ENCODE measurements at regions not wholly inside any gene's neighbourhood (a gene's known extent, or its start where the extent isn't known, plus 50 kb on each side); places are given as distances from the start of the nearest gene placed in this dataset.
A peak's percentile ranks its signal among the peaks of the same experiment; 100 is the strongest.

DNA sequence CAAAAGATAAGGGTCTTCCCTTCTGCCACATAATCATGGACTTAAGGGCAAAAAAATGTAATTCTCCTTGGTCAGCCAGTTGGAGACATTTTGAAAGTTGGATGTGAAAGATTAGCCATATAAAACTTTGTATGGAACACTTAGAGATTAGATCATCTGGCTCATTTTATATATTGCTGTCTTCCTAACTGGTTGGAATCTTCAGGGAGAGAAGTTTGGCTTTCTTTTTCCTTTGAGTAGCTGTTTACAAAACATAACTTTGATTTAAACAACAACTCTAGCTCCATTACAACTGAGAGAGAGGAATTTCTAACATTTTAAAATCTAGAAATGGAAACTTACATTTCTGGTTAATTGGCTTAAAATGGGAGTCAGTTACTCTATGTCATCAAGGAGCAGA lies 132.7 kb downstream of the RDH14 start:
- no peak for DNase-seq (ENCODE audit: extremely low read depth in 1 of 2, low read depth in 1 of 2)

DNA sequence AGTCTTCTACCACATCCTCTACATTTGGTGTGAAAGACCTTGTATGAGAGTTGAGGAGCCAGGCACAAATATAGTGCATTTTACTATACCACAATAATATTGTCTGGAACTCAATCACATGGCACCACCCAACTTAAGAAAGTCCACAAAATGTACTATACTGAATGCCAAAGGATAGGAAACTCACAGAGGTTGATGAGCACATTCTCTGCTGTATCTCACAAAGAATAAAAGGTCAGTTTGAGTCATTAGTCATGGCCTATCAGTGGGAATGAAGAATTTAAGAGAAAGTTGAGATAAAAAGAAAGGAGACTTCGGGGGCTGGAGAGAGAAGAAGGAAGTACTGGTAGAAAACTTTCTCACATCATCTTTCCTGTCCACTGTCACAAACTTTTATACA lies 134.3 kb downstream of the RDH14 start:
- DNase-seq (ENCODE audit: extremely low read depth in 1 of 2, low read depth in 1 of 2): no peak

DNA sequence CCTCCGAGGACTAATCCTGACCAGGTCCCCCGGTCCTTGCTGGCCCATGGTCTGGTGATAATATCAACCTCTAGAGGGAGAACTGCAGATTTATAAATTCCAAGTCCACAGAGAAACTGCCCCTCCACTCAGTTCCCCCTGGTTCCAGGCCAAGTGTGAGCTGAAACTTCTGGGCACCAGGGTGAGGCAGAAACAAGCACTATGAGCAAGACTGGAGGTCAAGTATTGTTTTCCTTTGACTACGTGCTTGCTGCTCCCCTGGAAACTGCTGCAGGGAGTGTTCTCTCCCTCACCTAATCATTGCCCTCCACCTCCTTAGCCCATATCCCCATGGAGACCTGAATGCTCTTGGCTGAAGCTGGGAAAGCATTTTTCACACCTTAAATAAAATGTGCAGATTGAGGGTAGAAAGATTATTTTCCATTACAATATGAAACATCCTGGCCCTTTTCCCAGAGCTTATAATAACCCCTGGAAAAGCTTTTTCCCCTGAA lies 135.2 kb downstream of the RDH14 start:
- DNase-seq (ENCODE audit: extremely low read depth in 1 of 2, low read depth in 1 of 2): no peak

DNA sequence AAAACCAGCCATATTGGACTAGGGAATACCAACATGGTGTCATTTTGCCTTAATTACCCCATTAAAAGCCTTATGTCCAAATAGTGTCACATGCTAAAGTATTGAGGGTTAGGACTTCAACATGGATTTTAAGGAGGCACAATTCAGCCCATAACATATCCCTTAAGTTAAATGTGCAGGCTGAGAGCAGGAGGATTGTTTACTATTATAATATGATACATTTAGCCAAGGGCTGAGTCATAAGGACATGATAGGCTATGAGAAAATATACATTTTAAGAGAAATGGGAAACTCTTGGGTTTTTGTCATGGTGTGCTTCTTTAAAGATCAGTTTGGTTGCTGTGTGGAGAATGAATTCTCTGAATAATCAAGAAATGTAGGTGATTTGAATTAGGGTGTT lies 136.8 kb downstream of the RDH14 start:
- no peak for DNase-seq (ENCODE audit: extremely low read depth in 1 of 2, low read depth in 1 of 2)

DNA sequence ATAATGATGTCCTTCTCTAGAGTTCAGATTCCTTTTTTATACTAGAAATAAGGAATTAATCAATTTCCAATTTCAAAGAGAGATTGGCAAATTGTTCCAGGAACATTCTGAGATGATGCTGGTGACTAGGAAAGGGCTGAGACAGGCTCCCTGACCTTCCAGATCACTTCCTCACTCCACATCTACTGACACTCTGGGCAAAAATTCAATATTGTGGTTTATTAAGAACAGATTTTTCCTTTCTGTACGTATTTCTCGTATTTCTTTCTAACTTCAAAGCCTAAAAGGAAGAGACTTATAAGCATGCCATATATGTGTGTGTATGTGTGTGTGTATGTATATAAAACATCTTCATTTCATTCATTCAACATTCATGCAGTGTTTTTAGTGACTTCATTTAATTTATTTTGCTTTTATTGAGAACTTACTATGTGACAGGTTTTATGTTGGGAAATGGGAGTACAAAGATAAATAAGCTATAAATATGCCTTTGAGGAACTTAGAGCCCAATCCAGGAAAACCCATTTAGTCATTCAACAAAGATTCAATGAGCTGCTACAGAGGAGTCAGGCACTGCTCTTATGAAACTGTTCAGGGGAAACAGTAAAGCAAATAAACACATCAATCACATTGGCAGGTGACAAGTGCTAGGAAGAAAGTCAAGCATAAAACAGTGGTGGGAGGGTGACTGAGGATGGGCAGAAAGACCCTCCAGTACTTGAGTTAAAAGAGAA lies 137.9 kb downstream of the RDH14 start:
- no peak for DNase-seq (ENCODE audit: extremely low read depth in 1 of 2, low read depth in 1 of 2)

DNA sequence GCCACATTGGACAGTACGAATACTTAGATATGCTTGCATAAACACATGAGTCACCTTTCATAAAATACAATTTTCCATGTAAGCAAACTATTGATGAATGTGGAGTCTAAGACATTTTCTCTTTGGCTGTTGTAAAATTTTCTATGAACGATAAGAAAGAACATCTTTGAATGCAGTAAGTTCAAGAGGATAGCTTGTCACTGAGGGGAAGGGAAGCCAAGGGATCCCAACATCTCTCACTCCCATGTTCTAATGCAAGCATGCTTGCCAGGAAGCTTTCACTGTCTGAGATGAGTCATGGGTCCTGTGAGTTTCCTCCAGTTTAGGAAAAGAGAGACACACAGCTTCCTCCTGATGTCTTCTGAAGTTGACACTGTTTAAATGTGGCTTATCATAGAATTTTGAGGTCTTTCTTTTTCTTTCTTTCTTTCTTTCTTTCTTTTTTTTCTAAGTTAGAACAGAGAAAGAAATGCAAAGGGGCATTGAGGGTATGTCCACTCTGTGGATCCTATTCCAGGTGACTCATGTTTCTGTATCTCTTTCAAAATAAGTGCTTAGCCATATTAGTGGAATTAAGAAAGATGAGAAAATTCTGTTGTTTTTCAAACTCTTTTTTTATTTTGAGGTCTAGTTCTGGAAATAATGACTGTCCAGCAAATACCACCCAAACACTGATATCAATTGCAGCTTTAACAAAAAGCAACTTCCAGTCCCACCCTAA lies 146.6 kb downstream of the RDH14 start:
- no peak for DNase-seq (ENCODE audit: extremely low read depth in 1 of 2, low read depth in 1 of 2)

DNA sequence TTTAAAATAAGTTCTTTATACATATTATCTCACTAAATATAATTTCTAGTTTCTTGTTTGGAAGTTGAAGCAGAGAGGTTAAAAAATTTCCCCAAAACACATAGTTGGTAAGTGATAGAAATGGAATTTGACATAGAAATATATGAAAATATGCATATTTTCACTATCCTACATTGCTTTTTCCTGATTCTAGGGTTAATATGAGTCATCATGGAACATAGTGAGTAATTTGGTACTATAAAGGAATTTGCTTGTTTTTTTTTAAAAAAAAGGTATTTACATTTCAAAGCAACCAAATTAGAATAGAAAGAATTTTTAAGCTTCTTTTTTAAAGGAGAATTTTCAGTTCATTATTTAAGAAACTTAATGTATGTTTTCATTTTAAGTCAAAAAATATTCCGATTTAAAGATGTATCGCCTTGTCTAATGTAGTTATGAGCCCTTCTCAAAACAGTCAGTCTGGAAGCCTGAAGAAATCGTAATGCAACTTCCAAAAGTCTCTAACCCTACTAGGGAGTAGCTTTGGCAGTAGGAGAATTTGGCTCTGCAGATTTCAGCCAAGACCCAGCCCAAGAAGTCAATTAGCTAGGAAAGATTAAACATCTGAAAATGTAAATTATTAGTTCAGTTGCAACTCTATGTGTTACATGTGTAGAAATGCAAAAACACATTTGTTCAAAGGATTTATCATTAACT lies 147.3 kb downstream of the RDH14 start:
- no peak for DNase-seq (ENCODE audit: extremely low read depth in 1 of 2, low read depth in 1 of 2)

DNA sequence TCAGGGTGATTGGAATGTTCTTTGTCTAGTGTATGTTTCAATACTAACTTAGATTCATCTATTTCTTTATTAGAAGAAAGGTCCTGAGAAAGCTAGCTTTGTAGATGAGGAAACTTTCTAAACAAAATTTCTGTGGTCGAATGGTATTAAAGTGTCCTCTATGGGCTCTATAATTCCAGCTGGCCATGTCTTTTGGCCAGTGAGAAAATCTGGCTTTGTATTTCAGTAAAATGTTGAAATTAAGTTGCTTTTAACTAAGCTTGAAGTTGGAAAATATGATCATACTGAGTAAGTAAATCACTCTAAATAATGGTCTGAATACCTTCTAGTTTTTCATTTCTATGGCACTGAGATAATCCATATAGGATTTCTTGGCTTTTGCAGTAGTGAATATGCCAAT lies 148.8 kb downstream of the RDH14 start:
- no peak for DNase-seq (ENCODE audit: extremely low read depth in 1 of 2, low read depth in 1 of 2)

DNA sequence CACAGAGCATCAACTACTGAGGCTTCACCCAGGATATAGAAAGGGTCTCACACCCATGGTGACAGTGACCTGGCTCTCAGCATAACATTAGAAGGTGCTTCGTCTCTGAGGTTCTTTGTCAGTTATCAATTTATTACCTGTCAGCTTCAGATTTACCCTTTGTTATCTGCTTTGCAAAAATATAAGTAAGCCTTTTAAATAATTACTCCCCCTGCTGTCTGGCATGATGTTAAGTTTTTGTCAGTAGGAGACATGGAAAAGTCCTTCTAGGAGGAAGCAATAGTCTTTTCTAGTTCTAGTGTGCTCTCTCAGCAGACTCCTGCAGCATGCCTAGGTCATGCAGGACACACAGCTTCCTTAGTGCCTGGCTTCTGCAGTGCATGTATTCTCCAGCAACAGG lies 149.9 kb downstream of the RDH14 start:
- DNase-seq (ENCODE audit: extremely low read depth in 1 of 2, low read depth in 1 of 2): no peak

DNA sequence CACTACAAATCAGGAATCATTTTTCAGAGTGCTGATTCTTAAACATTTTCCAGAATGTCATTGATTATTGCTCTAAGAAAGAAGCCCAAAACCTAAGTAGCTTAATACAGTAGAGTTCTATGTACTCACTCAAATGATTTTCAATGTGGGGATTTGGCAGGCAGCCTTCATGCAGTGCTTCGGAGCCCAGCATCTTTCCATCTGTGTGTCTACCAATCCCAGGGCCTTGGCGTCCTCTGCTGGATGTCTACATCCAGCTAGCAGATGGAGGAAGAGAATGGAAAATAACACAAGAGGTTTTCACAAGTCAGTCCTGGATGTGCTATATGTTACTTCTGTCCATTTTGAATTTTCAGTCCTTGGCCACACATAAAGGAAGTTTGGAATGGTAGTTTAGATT lies 151.8 kb downstream of the RDH14 start:
- no peak for DNase-seq (ENCODE audit: extremely low read depth in 1 of 2, low read depth in 1 of 2)

DNA sequence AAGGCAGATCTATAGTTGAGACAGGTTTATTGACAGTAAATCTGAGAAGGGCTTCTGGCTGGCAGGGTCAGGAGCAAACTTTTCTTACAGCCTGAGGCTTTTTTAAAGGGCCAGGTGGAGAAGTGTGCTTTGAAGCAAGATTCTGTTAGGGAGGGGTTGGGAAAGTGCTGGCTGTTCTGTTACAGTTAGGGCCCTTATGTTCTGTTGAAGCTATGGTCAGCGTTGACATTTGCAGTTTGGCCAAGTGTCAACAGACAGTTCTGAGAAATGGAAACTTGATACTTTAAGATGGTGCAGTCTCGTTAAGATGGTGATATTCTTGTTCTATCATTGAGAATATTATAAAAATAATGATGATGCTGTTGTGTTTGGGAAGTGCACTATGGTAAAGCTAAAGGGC lies 154.2 kb downstream of the RDH14 start:
- DNase-seq (ENCODE audit: extremely low read depth in 1 of 2, low read depth in 1 of 2): no peak

DNA sequence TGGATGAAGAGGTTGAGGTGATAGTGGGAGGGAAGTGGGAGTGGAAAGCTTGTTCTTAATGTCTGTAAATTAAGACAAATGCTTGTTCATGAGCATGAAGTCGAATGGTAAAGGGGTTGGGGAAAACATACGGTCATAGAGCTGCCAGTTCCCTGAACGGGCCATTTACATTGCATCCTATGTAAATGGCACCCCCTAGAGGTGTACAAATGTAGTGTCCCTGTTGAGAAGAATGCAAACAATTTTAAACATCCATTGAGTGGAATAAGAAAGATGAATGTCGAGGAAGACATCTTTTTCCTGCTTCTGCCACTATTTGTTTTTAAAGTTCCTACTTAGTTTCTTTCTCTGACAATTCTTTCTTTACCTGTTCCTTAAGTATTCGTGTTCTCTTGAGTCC lies 155.7 kb downstream of the RDH14 start:
- no peak for DNase-seq (ENCODE audit: extremely low read depth in 1 of 2, low read depth in 1 of 2)

DNA sequence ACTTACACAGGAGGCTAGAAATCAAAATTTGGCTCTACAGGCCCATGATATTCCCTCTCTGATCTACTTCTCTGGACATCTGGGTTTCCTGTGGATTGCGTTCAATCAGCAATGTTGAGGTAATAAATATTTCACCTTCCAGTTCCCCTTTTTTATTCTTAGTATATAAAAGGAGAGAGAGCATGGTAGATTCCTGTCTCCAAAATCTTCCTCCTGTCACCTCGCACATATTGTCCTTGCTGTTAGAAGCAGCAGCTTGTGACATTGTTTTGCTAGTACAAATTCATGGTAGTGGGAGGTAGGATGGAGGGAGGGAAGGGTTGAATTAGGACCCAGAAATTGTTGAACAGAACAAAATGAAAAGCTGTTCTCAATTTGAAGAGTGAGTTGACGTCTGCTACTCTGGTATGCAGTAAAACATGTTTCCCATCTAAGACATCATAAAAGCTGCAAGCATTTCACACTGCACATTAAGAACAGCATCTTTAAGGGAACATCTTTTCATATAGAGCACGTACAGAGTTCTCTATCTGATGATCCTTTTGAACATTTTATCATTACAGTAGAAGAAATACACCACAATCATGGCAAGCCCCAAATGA lies 156.4 kb downstream of the RDH14 start:
- no peak for DNase-seq (ENCODE audit: extremely low read depth in 1 of 2, low read depth in 1 of 2)

DNA sequence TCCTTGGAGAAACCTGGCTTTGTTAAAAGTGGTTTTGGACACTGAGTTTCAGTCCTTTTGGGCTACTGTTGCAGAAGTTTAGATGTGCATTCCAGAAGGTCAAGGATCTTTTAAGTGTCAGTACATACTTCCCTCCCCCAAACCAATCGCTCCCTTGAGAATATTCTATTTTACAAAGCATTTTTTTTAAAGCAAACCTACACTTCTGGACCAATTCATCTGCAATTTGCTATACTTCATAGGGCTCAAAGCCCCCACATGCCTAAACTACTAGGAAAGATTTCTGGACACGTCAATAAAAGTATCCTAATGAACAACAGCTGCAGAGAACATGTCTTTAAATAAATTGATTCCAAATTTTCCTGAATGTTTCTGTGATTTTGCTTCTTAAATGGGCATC lies 157.6 kb downstream of the RDH14 start:
- DNase-seq (ENCODE audit: extremely low read depth in 1 of 2, low read depth in 1 of 2): no peak

DNA sequence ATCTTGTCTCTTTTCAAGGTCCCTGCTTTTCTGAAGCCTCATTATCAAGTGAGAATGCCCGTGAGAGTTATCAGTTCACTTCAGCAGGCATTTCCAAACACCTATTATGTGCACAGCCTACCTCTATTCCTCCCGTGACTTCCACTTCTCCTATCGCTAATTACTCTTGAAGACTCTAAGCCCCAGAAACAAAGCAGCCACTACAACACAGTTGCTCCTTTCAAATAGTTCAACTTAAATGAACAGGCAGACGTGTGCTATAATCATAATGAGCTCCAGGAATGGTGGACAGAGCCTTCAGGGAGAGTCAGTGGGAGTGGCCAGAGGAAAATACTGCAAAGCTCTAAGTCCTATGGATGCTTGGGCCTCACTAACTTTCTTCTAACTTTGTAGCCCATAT lies 159.0 kb downstream of the RDH14 start:
- no peak for DNase-seq (ENCODE audit: extremely low read depth in 1 of 2, low read depth in 1 of 2)

DNA sequence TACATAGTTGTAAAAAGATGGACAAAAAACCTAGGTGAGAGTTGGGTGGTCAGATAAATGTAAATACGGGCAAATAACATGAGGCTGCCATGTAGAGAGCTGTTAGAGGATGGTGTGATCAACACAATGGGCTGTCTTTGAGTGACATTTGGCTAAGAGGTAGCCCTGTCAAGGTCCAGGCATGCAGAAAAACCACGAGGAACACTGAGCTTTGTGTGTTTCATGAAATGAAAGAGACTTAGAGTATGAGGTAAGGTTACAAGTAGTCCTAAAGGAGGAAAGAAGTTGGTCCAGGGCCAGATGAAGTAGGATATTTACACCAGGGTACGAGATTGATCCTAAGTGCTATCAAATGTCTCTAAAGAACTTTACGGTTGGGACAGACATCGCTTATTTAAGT lies 160.9 kb downstream of the RDH14 start:
- no peak for DNase-seq (ENCODE audit: extremely low read depth in 1 of 2, low read depth in 1 of 2)

DNA sequence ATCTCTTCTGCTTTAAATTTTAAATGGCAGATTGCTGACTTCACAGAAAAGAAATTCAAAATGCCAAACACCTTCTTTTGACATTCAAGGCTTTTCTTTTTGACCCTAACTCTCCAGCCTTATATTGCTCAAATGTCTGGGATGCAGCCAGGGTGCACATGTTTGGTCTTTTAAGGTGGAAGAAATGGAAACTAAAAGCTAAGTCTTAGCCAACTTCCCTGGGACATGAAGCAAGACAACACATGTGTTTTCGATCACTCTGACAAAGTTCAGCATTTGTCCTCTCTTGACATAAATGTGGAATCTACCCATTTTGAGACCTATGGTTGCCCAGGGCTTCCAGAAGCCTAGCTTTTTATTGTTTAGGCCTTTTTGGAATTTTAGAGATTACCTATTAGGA lies 161.6 kb downstream of the RDH14 start:
- DNase-seq (ENCODE audit: extremely low read depth in 1 of 2, low read depth in 1 of 2): no peak

DNA sequence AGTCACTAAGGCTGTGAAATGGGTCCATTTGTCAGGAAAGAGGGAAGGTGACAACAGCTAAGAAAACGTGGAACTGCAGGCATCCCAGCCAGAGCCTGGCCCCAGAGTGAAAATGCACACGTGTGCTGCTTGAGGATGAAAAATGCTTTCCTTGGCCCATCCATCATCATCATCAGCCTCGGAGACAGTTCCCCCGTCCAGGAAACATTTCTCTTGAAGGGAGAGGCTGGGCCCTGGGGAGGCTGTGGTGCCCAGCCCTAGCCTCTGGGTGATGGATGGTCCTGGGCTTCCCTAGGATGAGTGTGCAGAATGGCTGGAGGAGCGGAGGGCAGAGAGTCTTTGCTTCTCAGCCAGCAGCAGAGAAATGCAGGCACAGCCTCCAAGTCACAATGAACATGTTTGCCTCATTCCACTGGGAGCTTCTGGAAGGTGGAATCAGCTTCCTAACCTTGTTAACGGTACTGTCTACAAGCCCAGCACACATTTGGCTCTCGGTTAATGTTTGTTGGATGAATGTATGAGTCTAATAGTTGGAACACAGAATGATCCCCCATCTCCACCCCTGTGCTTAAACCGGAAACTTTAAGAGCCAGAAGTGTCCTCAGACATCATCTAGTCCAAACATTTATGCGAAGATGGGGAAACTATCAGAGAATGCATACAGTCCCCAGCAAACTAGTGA lies 164.0 kb downstream of the RDH14 start:
- no peak for DNase-seq (ENCODE audit: extremely low read depth in 1 of 2, low read depth in 1 of 2)

DNA sequence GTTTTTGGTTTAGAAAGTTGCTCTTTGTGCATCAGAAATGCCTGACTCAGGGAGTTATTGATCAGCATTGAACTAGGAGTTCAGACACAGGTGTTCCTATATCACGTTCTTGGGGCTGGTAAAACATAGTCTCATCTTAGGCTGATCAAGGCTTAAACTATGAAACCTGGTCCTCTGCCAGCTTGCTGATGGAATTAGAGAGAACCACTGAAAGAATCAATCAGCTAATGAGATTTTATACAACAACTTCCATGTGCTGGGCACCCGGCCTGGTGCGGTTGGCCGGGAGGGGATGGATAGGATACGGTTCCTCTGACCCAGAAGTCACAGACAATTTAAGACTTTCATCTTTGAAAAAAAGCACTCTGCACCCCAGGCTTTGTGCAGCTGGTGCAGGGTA lies 164.9 kb downstream of the RDH14 start:
- DNase-seq (ENCODE audit: extremely low read depth in 1 of 2, low read depth in 1 of 2): no peak

DNA sequence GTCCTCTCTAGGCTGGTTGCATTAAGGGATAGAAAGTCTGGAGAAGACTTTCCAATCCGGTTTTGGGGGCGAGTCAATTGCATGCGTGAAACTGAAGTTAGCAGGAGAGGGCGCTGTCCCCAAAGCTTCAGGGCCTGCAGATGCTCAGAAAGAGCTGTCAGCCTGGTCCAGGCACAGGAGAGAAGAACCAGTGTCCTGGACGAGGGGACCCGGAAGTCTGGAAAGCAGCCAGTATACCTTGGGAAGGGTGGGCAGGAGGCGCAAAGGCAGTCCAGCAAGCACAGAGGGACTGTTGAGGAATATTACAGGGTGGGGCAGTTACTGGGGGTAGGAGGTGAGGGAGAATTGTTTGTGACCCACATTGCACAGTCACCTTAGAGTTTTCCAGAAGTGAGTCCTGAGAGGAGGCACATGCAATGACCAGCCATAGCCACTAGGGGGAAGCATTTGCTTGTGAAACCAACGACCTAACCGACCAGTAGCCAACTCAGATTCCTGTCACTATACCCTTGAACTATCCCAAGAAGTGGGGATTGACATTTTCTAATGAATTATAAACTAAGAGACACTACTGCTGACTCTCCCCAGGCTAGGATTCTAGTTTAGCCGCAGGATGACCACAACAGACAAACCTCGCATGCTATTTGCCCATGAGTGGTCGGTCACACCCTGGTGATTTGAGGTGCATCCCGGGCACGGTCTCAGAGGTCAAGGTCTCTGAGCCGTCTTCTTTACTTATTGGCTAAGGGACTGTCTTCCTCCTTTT lies 172.8 kb downstream of the RDH14 start:
- peak in 1 of 2 donors; percentile 26 for DNase-seq (ENCODE audit: extremely low read depth in 1 of 2, low read depth in 1 of 2)
